ENCODE measurements at regions not wholly inside any gene's neighbourhood (a gene's known extent, or its start where the extent isn't known, plus 50 kb on each side); places are given as distances from the start of the nearest gene placed in this dataset.

DNA sequence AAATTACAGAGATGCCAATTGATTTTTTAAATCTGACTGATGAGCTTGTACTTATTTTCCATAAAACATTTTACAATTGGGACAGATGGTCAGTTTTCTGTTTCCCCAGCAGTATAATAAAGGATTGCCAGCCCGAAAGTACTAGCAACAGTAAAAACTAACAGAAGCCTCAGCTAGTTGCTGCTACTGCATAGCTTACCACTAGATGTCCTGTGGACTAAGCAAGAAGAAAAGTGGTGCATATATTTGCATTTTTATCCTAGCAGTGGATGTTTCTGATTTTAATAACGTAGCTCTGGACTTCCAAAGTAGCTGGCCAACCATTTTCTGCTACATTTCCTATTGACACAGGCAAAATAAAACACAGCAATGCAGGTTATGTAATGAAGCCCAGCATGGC lies 241.5 kb downstream of the BARHL2 start:
- TF ChIP-seq, protein P1, sequence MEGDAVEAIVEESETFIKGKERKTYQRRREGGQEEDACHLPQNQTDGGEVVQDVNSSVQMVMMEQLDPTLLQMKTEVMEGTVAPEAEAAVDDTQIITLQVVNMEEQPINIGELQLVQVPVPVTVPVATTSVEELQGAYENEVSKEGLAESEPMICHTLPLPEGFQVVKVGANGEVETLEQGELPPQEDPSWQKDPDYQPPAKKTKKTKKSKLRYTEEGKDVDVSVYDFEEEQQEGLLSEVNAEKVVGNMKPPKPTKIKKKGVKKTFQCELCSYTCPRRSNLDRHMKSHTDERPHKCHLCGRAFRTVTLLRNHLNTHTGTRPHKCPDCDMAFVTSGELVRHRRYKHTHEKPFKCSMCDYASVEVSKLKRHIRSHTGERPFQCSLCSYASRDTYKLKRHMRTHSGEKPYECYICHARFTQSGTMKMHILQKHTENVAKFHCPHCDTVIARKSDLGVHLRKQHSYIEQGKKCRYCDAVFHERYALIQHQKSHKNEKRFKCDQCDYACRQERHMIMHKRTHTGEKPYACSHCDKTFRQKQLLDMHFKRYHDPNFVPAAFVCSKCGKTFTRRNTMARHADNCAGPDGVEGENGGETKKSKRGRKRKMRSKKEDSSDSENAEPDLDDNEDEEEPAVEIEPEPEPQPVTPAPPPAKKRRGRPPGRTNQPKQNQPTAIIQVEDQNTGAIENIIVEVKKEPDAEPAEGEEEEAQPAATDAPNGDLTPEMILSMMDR (conservative IDR thresholded peaks at IDR 0.05; ENCODE audit: low read depth in 2 of 2) = peak; percentile 48 to 49
- TF ChIP-seq STAT1 (IDR thresholded peaks at IDR 0.05; ENCODE audit: unreplicated experiment) = no peak
- H2AFZ ChIP-seq = no peak overlapping the region
- no peaks in the 10 kb centered on the region for H3F3A ChIP-seq (replicated peaks; ENCODE audit: low read depth)

DNA sequence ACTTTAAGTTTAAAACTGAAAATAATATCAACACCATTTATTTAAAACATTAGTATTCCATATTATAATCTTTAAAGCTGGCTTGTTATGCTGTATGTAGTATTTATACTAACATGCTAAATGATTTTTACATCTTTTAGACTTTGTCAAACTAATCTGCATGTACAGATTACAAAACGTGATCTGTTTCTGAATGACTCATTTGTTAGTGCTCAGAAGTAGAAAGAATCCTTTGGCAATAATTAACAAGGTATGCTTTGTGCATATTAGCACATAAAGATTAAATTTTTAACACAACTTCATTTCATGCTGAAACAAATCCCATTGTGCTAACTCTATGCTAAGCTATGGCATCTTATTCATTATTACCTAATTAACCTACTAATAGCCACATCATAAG lies 242.4 kb downstream of the BARHL2 start:
- Histone ChIP-seq H3K27me3 (ENCODE audit: insufficient read depth) (no peaks in the 10 kb centered on the region), H3K27ac (ENCODE audit: low read depth) (no peak overlapping the region), H3K79me2 (replicated peaks; ENCODE audit: insufficient read depth) (no peaks in the 10 kb centered on the region), H3K4me3 (no peak overlapping the region), H3K36me3 (ENCODE audit: insufficient read depth) (no peaks in the 10 kb centered on the region), H4K20me1 (replicated peaks; ENCODE audit: insufficient read depth) (no peaks in the 10 kb centered on the region), H3F3A (replicated peaks; ENCODE audit: low read depth) (no peaks in the 10 kb centered on the region), H3K4me1 (ENCODE audit: insufficient read depth) (no peaks in the 10 kb centered on the region), H2AFZ (no peak overlapping the region), H3K9me2 (ENCODE audit: insufficient read depth) (no peaks in the 10 kb centered on the region), H3K4me2 (no peak overlapping the region)
- TF ChIP-seq ZNF114 (CRISPR knock-in tag; IDR thresholded peaks at IDR 0.05) (no peak), STAT1 (IDR thresholded peaks at IDR 0.05; ENCODE audit: unreplicated experiment) (no peak), NANOG (IDR thresholded peaks at IDR 0.05; ENCODE audit: borderline replicate concordance) (no peak), CREB1 (CRISPR knock-in tag; IDR thresholded peaks at IDR 0.05; ENCODE audit: low read depth) (no peak)
- TF ChIP-seq, protein P2, sequence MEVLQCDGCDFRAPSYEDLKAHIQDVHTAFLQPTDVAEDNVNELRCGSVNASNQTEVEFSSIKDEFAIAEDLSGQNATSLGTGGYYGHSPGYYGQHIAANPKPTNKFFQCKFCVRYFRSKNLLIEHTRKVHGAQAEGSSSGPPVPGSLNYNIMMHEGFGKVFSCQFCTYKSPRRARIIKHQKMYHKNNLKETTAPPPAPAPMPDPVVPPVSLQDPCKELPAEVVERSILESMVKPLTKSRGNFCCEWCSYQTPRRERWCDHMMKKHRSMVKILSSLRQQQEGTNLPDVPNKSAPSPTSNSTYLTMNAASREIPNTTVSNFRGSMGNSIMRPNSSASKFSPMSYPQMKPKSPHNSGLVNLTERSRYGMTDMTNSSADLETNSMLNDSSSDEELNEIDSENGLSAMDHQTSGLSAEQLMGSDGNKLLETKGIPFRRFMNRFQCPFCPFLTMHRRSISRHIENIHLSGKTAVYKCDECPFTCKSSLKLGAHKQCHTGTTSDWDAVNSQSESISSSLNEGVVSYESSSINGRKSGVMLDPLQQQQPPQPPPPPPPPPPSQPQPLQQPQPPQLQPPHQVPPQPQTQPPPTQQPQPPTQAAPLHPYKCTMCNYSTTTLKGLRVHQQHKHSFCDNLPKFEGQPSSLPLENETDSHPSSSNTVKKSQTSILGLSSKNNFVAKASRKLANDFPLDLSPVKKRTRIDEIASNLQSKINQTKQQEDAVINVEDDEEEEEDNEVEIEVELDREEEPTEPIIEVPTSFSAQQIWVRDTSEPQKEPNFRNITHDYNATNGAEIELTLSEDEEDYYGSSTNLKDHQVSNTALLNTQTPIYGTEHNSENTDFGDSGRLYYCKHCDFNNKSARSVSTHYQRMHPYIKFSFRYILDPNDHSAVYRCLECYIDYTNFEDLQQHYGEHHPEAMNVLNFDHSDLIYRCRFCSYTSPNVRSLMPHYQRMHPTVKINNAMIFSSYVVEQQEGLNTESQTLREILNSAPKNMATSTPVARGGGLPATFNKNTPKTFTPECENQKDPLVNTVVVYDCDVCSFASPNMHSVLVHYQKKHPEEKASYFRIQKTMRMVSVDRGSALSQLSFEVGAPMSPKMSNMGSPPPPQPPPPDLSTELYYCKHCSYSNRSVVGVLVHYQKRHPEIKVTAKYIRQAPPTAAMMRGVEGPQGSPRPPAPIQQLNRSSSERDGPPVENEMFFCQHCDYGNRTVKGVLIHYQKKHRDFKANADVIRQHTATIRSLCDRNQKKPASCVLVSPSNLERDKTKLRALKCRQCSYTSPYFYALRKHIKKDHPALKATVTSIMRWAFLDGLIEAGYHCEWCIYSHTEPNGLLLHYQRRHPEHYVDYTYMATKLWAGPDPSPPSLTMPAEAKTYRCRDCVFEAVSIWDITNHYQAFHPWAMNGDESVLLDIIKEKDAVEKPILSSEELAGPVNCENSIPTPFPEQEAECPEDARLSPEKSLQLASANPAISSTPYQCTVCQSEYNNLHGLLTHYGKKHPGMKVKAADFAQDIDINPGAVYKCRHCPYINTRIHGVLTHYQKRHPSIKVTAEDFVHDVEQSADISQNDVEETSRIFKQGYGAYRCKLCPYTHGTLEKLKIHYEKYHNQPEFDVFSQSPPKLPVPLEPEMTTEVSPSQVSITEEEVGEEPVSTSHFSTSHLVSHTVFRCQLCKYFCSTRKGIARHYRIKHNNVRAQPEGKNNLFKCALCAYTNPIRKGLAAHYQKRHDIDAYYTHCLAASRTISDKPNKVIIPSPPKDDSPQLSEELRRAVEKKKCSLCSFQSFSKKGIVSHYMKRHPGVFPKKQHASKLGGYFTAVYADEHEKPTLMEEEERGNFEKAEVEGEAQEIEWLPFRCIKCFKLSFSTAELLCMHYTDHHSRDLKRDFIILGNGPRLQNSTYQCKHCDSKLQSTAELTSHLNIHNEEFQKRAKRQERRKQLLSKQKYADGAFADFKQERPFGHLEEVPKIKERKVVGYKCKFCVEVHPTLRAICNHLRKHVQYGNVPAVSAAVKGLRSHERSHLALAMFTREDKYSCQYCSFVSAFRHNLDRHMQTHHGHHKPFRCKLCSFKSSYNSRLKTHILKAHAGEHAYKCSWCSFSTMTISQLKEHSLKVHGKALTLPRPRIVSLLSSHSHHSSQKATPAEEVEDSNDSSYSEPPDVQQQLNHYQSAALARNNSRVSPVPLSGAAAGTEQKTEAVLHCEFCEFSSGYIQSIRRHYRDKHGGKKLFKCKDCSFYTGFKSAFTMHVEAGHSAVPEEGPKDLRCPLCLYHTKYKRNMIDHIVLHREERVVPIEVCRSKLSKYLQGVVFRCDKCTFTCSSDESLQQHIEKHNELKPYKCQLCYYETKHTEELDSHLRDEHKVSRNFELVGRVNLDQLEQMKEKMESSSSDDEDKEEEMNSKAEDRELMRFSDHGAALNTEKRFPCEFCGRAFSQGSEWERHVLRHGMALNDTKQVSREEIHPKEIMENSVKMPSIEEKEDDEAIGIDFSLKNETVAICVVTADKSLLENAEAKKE (CRISPR knock-in tag; IDR thresholded peaks at IDR 0.05) = no peak
- DNase-seq (ENCODE audit: low spot score) (no peak), ATAC-seq (no peak)
- Mint-ChIP-seq H3K4me3 (no peak overlapping the region), H3K4me1 (no peaks in the 10 kb centered on the region), H3K9me3 (no peaks in the 10 kb centered on the region), H3K27me3 (ENCODE audit: insufficient read depth, low read depth, poor library complexity) (no peaks in the 10 kb centered on the region), H3K27ac (no peak overlapping the region), H3K36me3 (ENCODE audit: low read depth) (no peaks in the 10 kb centered on the region)

More for the DNA sequence above, 241.5 kb downstream of the BARHL2 start:
- H3K27ac ChIP-seq (ENCODE audit: low read depth) = no peak overlapping the region
- no peaks in the 10 kb centered on the region for H3K9me2 ChIP-seq (ENCODE audit: insufficient read depth)
- DNase-seq (ENCODE audit: low spot score) (peak; percentile 27), ATAC-seq (peak; percentile 43; the same call in 2 of the 3 replicates)
- no peaks in the 10 kb centered on the region for H3K36me3 Mint-ChIP-seq (ENCODE audit: low read depth)
- H3K4me3 ChIP-seq = no peak overlapping the region
- no peaks in the 10 kb centered on the region for H3K27me3 ChIP-seq (ENCODE audit: insufficient read depth)
- no peak overlapping the region for H3K4me2 ChIP-seq
- no peaks in the 10 kb centered on the region for H3K27me3 Mint-ChIP-seq (ENCODE audit: insufficient read depth, low read depth, poor library complexity)
- H3K27ac Mint-ChIP-seq = no peak overlapping the region
- H3K36me3 ChIP-seq (ENCODE audit: insufficient read depth) = no peaks in the 10 kb centered on the region
- H3K79me2 ChIP-seq (replicated peaks; ENCODE audit: insufficient read depth) = no peaks in the 10 kb centered on the region
- no peaks in the 10 kb centered on the region for H3K4me1 ChIP-seq (ENCODE audit: insufficient read depth)
- no peak overlapping the region for H3K4me3 Mint-ChIP-seq
- no peaks in the 10 kb centered on the region for H3K4me1 Mint-ChIP-seq
- H4K20me1 ChIP-seq (replicated peaks; ENCODE audit: insufficient read depth) = no peaks in the 10 kb centered on the region
- H3K9me3 Mint-ChIP-seq = no peaks in the 10 kb centered on the region

All from GM23338 (cell line).